KOPT-K1 (cell line): ENCODE measurements at regions not wholly inside any gene's neighbourhood (a gene's known extent, or its start where the extent isn't known, plus 50 kb on each side); places are given as distances from the start of the nearest gene placed in this dataset.
"Not testable (repeated sequence)": the region's sequence is repeated elsewhere in the genome, so short reads cannot be mapped to it uniquely, and the experiment has no call there.

Experiments
- H3K27ac ChIP-seq: fragments of 200-600 bp; sonication (generic); 2 replicates; pipeline ENCODE4 v1.5.1; 2016; ENCODE audit warnings: antibody characterized with exemption, mild to moderate bottlenecking, low read depth, low read length; ENCODE audit not compliant: poor library complexity, severe bottlenecking
- H3K36me3 ChIP-seq: fragments of 200-600 bp; sonication (generic); 2 replicates; pipeline ENCODE4 v1.5.1; 2017; ENCODE audit warnings: antibody characterized with exemption, mild to moderate bottlenecking, low read length, moderate library complexity; ENCODE audit not compliant: insufficient read depth
- H3K9me3 ChIP-seq: fragments of 200-600 bp; sonication (generic); 2 replicates; pipeline ENCODE4 v1.5.1; 2017; ENCODE audit warnings: antibody characterized with exemption, low read length, mild to moderate bottlenecking; ENCODE audit not compliant: insufficient read depth, poor library complexity, severe bottlenecking

- not testable (repeated sequence) for H3K27ac ChIP-seq, H3K9me3 ChIP-seq, H3K36me3 ChIP-seq
Measured at GRCh38 chr21:27916326-27916725, 949.4 kb upstream of the ADAMTS5 start.

DNA sequence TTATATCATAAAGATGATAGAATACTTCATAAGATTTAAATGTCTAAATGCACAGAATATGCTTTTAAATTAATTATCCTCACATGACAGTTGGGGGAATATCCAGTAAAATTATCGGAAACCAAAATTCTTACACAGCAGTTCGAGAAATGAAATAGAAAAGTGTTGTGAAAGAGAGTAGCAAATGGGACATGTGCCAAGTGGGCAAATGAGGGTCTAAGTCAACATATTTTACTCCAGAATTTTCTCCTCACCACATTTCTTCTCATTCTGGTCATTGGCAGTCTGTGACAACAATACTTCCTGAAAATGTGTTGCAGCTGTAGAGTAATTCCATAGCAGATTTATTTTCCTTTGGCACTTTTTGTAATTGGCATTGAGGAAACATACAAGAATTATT lies 945.2 kb upstream of the ADAMTS5 start:
- not testable (repeated sequence) for H3K36me3 ChIP-seq, H3K9me3 ChIP-seq, H3K27ac ChIP-seq

DNA sequence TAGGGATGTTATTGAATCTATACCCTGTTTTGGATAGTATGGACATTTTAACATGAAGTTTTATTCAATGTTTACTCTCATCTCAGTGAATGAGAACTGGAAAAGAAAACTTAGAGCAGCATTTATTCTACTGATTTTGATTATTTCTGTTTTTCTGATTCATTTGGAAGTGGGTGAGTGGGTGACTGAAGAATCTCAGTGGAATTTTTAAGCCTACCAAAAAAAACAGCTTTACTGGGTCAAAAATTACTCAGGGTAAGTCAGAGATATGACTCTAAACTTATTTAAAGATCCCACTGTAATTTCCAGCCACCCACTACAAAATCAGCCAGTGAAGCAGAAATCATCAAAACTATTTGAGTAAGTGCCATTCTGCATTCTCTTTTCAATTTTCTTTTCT lies 942.6 kb upstream of the ADAMTS5 start:
- H3K9me3 ChIP-seq, H3K27ac ChIP-seq, H3K36me3 ChIP-seq: not testable (repeated sequence)

DNA sequence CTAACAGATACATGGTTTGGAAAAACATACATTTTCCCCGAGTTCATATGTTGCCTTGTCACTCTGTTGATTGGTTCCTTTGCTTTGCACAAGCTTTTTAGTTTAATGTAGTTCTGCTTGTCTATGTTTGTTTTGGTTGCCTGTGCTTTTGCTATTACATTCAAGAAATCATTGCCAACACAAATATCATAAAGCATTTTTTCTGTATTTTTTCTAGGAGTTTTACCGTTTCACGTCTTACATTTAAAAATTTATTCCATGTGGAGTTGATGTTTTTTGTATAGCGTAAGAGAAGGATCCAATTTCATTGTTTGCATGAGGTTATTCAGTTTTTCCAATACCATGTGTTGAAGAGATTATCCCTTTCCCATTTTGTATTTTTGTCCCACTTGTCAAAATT lies 941.9 kb upstream of the ADAMTS5 start:
- not testable (repeated sequence) for H3K36me3 ChIP-seq, H3K27ac ChIP-seq, H3K9me3 ChIP-seq

DNA sequence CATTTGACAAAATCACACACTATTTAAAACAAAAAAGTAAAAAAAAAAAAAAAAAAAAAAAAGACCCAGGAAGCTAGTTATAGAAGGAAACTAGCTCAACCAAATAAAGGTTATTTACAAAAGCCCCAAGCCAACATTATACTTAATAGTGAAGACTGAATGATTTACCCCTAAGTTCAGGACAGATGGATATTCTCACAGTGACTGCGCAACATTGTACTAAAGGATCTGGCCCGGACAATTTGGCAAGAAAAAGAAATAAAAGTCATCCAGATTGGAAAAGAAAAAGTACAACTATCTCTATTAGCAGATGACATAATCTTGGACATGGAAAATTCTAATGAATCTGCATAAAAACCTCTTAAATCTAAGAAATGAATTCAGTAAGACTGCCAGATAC lies 936.0 kb upstream of the ADAMTS5 start:
- H3K9me3 ChIP-seq, H3K36me3 ChIP-seq, H3K27ac ChIP-seq: not testable (repeated sequence)

DNA sequence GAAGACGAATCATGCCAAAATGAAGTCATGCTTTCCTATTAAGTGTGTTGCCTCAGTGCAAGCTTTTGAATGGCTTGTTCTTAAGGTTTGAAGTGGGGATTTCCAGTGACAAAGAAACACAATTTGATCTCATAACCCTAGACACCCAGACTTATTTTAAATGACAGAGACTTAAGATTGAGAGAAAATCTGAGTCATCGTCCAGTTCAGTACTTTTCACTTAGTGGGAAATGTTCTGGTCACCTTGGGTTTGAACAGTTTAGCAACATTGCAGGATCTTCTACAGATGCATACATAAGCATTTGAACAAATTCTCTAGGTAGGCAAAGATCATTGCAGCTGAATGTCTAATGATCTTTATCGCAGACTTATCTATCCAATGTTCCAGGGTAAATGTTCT lies 926.7 kb upstream of the ADAMTS5 start:
- not testable (repeated sequence) for H3K36me3 ChIP-seq, H3K27ac ChIP-seq, H3K9me3 ChIP-seq

DNA sequence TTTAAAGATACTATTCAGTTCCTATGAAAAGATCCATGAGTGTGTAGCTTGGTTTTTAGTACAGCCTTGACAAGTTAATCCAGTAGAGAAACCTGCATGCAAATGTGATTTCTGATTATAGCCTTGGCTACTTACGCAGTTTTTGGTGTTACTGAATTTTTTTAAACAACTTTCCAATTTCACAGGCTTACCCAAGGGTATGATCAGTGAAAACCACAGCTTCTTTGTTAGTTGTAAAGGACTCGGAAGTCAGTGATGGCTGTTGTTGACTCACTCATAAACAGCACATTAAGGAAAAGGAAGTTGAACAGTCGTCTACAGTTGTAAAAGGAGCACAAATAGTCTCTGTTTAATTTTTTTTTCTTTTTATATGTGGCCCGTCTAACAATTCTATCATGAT lies 924.6 kb upstream of the ADAMTS5 start:
- H3K27ac ChIP-seq, H3K9me3 ChIP-seq, H3K36me3 ChIP-seq: not testable (repeated sequence)

- not testable (repeated sequence) for H3K9me3 ChIP-seq, H3K27ac ChIP-seq, H3K36me3 ChIP-seq
Measured at GRCh38 chr21:27887808-27888455, 921.0 kb upstream of the ADAMTS5 start.

DNA sequence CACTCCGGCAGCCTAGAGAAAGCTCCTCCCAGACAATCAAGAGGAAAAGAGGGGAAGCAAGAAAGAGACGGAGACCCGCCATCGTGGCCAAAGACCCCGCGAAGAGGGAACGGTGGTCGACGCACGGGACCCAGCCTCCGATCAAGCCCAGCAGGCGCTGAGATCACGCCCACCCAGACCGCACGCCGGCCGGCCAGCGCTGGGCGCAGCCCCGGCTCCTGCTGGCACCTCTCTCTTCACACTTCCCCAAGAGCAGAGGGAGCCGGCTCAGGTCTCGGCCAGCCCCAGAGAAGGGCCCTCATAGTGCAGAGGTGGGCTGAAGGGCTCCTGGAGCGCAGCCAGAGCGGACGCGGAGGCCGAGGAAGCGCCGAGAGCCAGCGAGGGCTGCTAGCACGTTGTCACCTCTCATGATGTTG lies 918.4 kb upstream of the ADAMTS5 start:
- Histone ChIP-seq H3K9me3 (no peaks in the 10 kb centered on the region), H3K27ac (no peak overlapping the region)

GRCh38 chr21:27881331-27881730 lies 914.4 kb upstream of the ADAMTS5 start:
- not testable (repeated sequence) for H3K9me3 ChIP-seq, H3K36me3 ChIP-seq

More for the DNA sequence above, 918.4 kb upstream of the ADAMTS5 start:
- no peaks in the 10 kb centered on the region for H3K36me3 ChIP-seq

DNA sequence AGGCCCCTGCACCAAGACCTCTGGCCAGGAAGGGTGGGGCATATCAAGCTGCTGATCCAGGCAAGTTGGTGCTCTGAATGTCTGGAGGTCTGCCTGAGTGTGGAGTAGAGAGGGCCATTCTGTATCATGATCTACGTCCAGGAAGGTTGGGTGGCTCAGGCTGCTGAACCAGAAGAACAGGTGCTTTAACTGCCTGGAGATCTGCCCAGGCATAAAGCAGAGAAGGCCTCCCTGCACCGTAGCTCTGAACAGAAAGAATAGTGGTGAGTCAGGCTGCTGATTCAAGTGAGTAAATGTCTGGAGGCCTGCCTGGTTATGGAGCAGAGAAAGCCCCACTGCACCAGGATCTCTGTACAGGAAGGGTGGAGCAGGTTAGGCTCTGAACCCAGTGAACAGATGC lies 905.5 kb upstream of the ADAMTS5 start:
- H3K36me3 ChIP-seq, H3K27ac ChIP-seq: not testable (repeated sequence)
- peaks cover 11% of the 10 kb centered on the region for H3K9me3 ChIP-seq

More at GRCh38 chr21:27881331-27881730, 914.4 kb upstream of the ADAMTS5 start:
- H3K27ac ChIP-seq, result not testable (repeated sequence)

DNA sequence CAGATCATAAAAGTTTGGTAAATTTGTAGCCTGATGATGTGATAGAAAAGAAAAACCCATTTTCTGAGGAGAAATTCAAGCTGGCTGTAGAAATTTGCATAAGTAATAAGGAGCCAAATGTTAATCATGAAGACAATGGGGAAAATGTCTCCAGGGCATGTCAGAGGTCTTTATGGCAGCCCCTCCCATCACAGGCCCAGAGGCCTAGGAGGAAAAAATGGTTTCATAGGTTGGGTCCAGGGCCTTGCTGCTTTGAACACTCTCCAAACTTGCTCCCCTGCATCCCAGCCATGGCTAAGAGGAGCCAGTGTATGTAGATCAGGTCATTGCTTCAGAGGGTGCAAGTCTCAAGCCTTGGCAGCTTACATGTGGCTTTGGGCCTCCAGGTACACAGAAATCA lies 903.9 kb upstream of the ADAMTS5 start:
- not testable (repeated sequence) for H3K27ac ChIP-seq, H3K36me3 ChIP-seq
- peaks cover 11% of the 10 kb centered on the region for H3K9me3 ChIP-seq

GRCh38 chr21:27860314-27860955 lies 893.5 kb upstream of the ADAMTS5 start:
- not testable (repeated sequence) for H3K9me3 ChIP-seq, H3K27ac ChIP-seq, H3K36me3 ChIP-seq

DNA sequence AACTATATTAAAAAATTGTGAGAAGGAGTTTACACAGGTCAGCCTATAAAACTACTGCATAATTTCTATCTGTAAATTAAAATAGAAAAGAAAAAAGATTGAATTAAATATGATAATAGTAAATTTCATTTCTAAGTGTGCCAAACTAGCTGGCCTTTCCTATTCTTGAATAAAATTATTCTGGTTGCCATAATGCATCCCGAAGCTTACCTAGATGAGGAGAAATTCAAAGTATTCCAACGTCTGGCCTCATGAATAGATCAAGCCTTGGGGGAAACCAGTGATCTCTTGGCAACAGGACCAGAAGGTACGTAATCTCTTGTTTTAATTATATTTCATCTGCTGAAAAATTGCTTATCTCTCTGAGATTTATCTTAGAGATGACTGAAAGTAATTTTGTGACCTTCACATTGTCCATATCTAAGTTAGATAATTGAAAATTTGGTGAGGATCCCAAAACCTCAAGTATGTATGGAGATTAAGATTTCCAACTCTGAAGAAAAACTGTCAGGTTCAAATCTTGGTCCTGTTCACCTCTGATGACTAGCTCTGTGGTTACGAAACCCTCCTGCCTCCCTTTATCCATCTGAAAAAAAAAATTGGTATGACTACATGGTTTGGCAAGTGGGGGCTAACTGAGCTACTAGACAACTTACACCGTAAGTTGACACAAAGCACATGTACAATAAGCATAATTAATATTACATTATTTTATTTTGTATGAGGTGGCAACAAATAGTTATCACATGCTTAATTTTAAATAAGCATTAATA lies 891.4 kb upstream of the ADAMTS5 start:
- H3K9me3 ChIP-seq, H3K36me3 ChIP-seq, H3K27ac ChIP-seq: not testable (repeated sequence)

DNA sequence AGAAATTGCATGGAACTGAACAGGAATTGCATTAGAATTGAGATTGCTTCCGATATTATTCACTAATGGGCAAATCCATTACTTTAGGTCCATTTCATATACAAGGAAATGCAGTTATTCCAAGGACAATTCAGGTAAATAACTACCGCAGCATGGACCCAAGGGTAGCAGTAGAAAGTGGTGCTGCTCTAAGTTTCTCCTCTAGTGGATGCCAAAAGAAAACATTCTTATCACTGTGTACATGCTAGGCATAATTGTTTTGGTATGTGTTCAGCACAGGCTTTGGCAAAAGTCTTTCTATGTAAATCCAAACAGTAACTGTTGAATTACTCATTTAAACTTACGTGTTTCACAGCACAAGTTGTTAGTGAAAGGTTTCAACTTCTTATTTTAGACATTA lies 890.1 kb upstream of the ADAMTS5 start:
- H3K27ac ChIP-seq, H3K36me3 ChIP-seq, H3K9me3 ChIP-seq: not testable (repeated sequence)
